Fibroblast of lung (primary cell): ENCODE measurements at regions not wholly inside any gene's neighbourhood (a gene's known extent, or its start where the extent isn't known, plus 50 kb on each side); places are given as distances from the start of the nearest gene placed in this dataset.

Experiments used
- DNase-seq, 2 donors: peaks; one replicate each; pipeline versions ENCODE4 v3.0.0 to v3.0.0-alpha.2; 2010; ENCODE audit warnings: low read depth in 2 of 2
- H2AFZ ChIP-seq: 2 replicates; pipeline ENCODE4 v1.5.1; 2012; ENCODE audit warnings: low read length, control low read depth, inconsistent platforms
- H3K27ac ChIP-seq: 2 replicates; pipeline ENCODE4 v1.5.1; 2011; ENCODE audit warnings: low read length, control low read depth; ENCODE audit not compliant: insufficient read depth
- H3K27me3 ChIP-seq: 2 replicates; pipeline ENCODE4 v1.5.1; 2011; ENCODE audit warnings: mild to moderate bottlenecking, low read length; ENCODE audit not compliant: control insufficient read depth, insufficient read depth
- H3K36me3 ChIP-seq: 2 replicates; pipeline ENCODE4 v1.5.1; 2011; ENCODE audit warnings: low read length; ENCODE audit not compliant: control insufficient read depth, insufficient read depth
- H3K4me1 ChIP-seq: 2 replicates; pipeline ENCODE4 v1.5.1; 2011; ENCODE audit warnings: low read length; ENCODE audit not compliant: control insufficient read depth, insufficient read depth; ENCODE audit errors: extremely low read depth
- H3K4me2 ChIP-seq: 2 replicates; pipeline ENCODE4 v1.5.1; 2011; ENCODE audit warnings: low read length, control low read depth; ENCODE audit not compliant: insufficient read depth; ENCODE audit errors: extremely low read depth
- H3K4me3 ChIP-seq, 4 experiments: fragments of 200-600 bp in 1 of 4; sonication (generic) in 1 of 4; replicated peaks in 1 of 4; 2 replicates each; pipeline ENCODE4 v1.5.1; 2011 to 2016; ENCODE audit warnings: low read length in 4 of 4, low read depth in 3 of 4, mild to moderate bottlenecking in 3 of 4, control low read depth in 2 of 4, inconsistent platforms in 1 of 4, mixed read lengths in 1 of 4; ENCODE audit not compliant: insufficient read depth in 1 of 4; ENCODE audit errors: control extremely low read depth in 1 of 4
- H3K79me2 ChIP-seq: 2 replicates; pipeline ENCODE4 v1.5.1; 2012; ENCODE audit warnings: mild to moderate bottlenecking, low read length, inconsistent platforms; ENCODE audit not compliant: control insufficient read depth, insufficient read depth
- H3K9ac ChIP-seq: 2 replicates; pipeline ENCODE4 v1.5.1; 2011; ENCODE audit warnings: mild to moderate bottlenecking, low read length, control low read depth; ENCODE audit not compliant: insufficient read depth
- H3K9me3 ChIP-seq: 2 replicates; pipeline ENCODE4 v1.5.1; 2012; ENCODE audit warnings: low read depth, low read length; ENCODE audit not compliant: control insufficient read depth, insufficient read depth
- H4K20me1 ChIP-seq: 2 replicates; pipeline ENCODE4 v1.5.1; 2011; ENCODE audit warnings: low read length; ENCODE audit not compliant: control insufficient read depth, insufficient read depth; ENCODE audit errors: extremely low read depth
- EZH2 ChIP-seq: IDR thresholded peaks from 2 replicates; pipeline ENCODE4 v1.5.1; 2012; ENCODE audit warnings: low read length, control low read depth, mild to moderate bottlenecking; ENCODE audit errors: missing control alignments
- TF ChIP-seq, protein P1 (sequence below), 2 donors: IDR thresholded peaks in 1 of 2; conservative IDR thresholded peaks in 1 of 2; 1 replicate in 1 of 2; 2 replicates in 1 of 2; pipeline ENCODE4 v1.5.1; 2011 to 2012; ENCODE audit warnings: low read length in 2 of 2, control low read depth in 1 of 2, inconsistent platforms in 1 of 2, low read depth in 1 of 2, mild to moderate bottlenecking in 1 of 2

DNA sequence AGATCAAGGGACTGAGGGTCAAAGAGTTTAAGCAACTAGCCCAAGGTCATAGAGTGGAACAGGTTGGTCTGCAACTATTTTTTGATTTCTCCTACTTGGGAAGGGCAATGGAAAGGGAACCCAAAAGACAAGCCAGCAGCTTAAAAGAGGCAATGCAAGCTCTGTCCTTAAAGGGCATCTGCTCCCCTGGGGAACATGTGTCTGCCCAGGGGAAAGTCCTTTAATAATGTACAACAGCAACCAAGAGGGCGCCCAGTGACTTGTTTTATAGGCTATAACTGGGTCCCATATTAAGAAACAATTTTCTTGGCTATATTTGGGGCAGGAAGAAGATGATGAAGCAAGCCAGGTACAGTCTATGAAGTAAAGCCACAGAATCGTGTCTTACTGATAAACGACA, 54.7 kb upstream of the RBM47 start:
- H4K20me1 ChIP-seq: no peaks in the 10 kb centered on the region
- H3K27ac ChIP-seq: no peak overlapping the region
- H3K4me3 ChIP-seq: no peak overlapping the region
- no peaks in the 10 kb centered on the region for H3K36me3 ChIP-seq
- TF ChIP-seq, protein P1, sequence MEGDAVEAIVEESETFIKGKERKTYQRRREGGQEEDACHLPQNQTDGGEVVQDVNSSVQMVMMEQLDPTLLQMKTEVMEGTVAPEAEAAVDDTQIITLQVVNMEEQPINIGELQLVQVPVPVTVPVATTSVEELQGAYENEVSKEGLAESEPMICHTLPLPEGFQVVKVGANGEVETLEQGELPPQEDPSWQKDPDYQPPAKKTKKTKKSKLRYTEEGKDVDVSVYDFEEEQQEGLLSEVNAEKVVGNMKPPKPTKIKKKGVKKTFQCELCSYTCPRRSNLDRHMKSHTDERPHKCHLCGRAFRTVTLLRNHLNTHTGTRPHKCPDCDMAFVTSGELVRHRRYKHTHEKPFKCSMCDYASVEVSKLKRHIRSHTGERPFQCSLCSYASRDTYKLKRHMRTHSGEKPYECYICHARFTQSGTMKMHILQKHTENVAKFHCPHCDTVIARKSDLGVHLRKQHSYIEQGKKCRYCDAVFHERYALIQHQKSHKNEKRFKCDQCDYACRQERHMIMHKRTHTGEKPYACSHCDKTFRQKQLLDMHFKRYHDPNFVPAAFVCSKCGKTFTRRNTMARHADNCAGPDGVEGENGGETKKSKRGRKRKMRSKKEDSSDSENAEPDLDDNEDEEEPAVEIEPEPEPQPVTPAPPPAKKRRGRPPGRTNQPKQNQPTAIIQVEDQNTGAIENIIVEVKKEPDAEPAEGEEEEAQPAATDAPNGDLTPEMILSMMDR (conservative IDR thresholded peaks at IDR 0.05 in 1 of 2, IDR thresholded peaks at IDR 0.05 in 1 of 2; ENCODE audit: low read depth in 1 of 2, low read length in 2 of 2): no peak
- H2AFZ ChIP-seq: no peak overlapping the region
- no peaks in the 10 kb centered on the region for H3K27me3 ChIP-seq
- H3K9me3 ChIP-seq: no peaks in the 10 kb centered on the region
- no peak overlapping the region for H3K9ac ChIP-seq
- no peak overlapping the region for H3K4me2 ChIP-seq
- no peak for DNase-seq
- H3K4me1 ChIP-seq: no peaks in the 10 kb centered on the region
- H3K79me2 ChIP-seq: no peaks in the 10 kb centered on the region

- Histone ChIP-seq H3K4me3 (no peak overlapping the region), H3K79me2 (no peaks in the 10 kb centered on the region), H3K36me3 (no peaks in the 10 kb centered on the region), H3K9me3 (no peaks in the 10 kb centered on the region), H3K4me2 (no peak overlapping the region), H4K20me1 (no peaks in the 10 kb centered on the region), H3K4me1 (no peaks in the 10 kb centered on the region), H3K27me3 (no peaks in the 10 kb centered on the region), H2AFZ (no peak overlapping the region), H3K27ac (no peak overlapping the region), H3K9ac (no peak overlapping the region)
- peak; percentile 40 to 82 for DNase-seq
- TF ChIP-seq, protein P1 (conservative IDR thresholded peaks at IDR 0.05 in 1 of 2, IDR thresholded peaks at IDR 0.05 in 1 of 2; ENCODE audit: low read depth in 1 of 2, low read length in 2 of 2): no peak
- no peak for TF ChIP-seq EZH2
Measured at GRCh38 chr4:40685300-40685699, 55.6 kb upstream of the RBM47 start.

GRCh38 chr4:40686081-40686913, 56.6 kb upstream of the RBM47 start:
- H3K4me1 ChIP-seq: no peaks in the 10 kb centered on the region
- H3K79me2 ChIP-seq: no peaks in the 10 kb centered on the region
- H3K36me3 ChIP-seq: no peaks in the 10 kb centered on the region
- no peak overlapping the region for H3K27ac ChIP-seq
- DNase-seq: no peak
- no peak overlapping the region for H2AFZ ChIP-seq
- H3K9me3 ChIP-seq: no peaks in the 10 kb centered on the region
- H3K4me3 ChIP-seq: no peak overlapping the region
- TF ChIP-seq EZH2: no peak
- TF ChIP-seq, protein P1 (conservative IDR thresholded peaks at IDR 0.05 in 1 of 2, IDR thresholded peaks at IDR 0.05 in 1 of 2; ENCODE audit: low read depth in 1 of 2, low read length in 2 of 2): no peak
- H3K9ac ChIP-seq: no peak overlapping the region
- H4K20me1 ChIP-seq: no peaks in the 10 kb centered on the region
- H3K27me3 ChIP-seq: no peaks in the 10 kb centered on the region
- no peak overlapping the region for H3K4me2 ChIP-seq
